NCI-H526 (cell line): ENCODE measurements at regions not wholly inside any gene's neighbourhood (a gene's known extent, or its start where the extent isn't known, plus 50 kb on each side); places are given as distances from the start of the nearest gene placed in this dataset.
"Not testable (repeated sequence)": the region's sequence is repeated elsewhere in the genome, so short reads cannot be mapped to it uniquely, and the experiment has no call there.

ENCODE experiments used
- DNase-seq, 2 experiments: peaks; one replicate each; lab custom pipeline; 2025; lab: John Stamatoyannopoulos, UW

DNA sequence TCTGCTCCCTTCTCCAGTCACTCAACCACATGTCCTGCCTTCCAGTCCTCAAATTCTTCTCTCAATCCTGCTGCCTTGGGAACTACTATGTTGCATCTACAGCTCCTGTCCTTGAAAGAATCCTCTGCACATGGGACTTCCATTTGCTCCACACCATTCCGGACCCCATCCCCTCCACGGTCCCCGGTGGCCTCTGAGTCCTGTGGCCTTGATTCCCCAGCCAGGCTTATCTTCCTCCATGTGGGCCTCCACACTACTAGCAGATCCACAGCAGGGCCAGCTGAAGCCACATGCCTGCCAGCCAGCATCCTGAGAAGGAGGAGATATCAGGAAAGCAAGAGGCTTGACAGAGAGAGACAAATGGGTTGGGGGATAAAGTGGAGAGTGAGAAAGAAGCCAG lies 1323.8 kb downstream of the UQCRFS1 start:
- no peak for DNase-seq

- no peak for DNase-seq
These were observed 1325.0 kb downstream of the UQCRFS1 start for GRCh38 chr19:27887946-27888345.

DNA sequence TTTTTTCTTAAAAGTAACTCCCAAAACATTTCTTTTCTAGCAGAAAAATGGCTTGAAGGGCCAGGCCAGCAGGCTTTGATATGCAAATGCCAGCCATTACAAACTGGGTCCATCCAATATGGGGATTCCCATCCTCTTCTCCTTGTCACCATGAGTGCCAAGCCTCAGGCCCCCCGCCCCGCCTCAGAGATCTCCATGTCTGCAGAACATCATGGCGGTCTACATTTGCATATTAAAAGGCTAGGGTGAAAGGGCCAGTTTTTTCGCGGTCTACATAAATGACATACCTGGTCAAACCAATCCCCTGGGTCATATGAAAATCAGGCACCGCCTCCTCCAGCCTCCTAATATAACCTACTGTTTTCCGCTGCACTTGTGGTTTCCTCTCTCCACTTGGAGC lies 1327.6 kb downstream of the UQCRFS1 start:
- peak; percentile 9 to 67 for DNase-seq

- no peak for DNase-seq
These were observed 1328.6 kb downstream of the UQCRFS1 start for GRCh38 chr19:27884376-27884775.

DNA sequence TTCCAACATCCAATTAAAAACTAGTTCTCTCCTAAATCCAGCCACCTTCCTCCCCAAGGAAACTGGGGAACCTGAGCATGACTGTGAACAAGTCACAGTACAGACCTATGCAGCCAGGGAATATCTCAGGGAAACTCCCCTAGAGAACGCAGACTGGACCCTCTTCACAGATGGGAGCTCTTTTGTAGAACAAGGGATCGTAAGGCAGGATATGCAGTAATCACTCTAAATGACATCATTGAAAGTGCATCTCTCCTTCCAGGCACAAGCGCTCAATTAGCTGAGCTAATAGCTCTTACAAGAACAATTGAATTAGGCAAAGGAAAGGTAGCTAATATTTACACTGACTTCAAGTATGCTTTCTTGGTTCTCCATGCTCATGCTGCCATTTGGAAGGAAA lies 1331.7 kb downstream of the UQCRFS1 start:
- DNase-seq = no peak

DNA sequence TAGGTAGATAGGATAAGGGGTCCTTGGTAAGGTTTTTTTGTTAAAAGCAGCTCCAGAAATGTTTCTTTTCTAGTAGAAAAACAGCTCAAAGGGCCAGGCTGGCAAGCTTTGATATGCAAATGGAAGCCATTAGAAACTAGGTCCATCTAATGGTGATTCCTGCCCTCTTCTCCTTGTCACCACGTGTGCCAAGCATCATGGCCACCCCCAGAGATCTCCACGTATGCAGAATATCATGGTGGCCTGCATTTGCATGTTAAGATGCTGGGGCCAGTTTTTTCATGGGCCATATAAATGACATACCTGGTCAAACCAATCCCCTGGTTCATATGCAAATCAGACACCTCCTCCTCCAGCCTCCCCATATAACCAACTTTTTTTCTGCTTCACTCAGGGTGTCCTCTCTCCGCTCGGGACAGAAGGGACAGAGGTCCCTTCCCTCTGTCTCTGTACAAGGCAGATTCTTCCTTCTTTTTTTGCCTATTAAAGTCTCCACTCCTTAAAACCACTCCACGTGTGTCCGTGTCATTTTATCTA lies 1335.9 kb downstream of the UQCRFS1 start:
- peak in 1 of 2 experiments; percentile 5 for DNase-seq

DNA sequence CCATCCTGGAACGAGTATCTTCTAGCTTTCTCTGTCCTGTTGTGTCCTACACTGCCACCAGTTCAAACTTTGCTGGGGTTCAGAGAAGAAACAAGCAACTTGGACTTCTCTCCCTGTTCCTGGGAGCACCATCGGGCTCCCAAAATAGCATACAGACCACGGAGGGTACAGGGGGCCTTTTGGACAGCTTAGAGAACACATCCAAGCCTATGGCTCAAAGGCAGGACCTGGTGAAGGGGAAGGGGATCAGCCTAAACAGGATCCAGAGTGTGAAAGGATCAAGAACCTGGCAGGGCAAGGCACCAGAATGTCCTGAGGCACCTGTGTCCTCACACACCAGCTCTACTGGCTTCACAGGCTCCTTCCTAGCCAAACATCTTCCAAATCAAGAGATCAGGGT lies 1336.5 kb downstream of the UQCRFS1 start:
- DNase-seq = no peak

DNA sequence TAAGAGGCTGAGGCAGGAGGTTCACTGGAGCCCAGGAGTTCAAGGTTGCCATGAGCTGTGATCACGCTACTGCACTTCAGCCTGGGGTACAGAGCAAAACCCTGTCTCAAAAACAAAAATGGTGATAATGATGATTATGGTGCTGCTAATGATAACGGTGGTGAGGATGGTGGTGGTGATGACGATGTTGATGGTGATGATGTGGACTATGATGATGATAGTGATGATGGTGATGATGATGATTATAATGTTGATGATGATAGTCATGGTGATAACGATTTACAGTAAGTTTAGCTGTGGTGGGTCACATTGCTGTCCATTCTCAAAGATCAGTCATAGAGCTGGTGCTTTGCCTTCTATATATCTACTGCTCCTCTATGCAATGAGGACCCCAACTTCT lies 1340.6 kb downstream of the UQCRFS1 start:
- no peak for DNase-seq

DNA sequence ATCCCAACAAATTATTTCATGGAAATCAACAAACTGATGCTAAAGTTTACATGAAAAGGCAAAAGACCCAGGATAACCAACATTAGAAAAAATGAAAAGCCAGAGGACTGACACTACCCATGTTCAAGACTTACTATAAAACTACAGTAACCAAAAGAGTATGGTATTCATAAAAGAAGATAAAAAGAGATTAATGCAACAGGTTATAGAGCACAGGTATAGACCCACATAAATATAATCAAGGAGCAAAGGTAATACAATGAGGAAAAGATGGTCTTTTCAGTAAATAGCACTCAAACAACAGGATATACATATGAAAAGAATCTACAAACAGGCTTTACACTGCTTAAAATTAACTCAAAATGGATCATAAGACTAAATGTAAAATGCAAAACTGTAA lies 1342.7 kb downstream of the UQCRFS1 start:
- no peak for DNase-seq

GRCh38 chr19:27868007-27868406 lies 1344.9 kb downstream of the UQCRFS1 start:
- DNase-seq = no peak

- DNase-seq = no peak
These were observed 1346.8 kb downstream of the UQCRFS1 start for GRCh38 chr19:27865927-27866777.

- no peak for DNase-seq
These were observed 1351.5 kb downstream of the UQCRFS1 start for GRCh38 chr19:27861411-27861975.

- DNase-seq = no peak
These were observed 1352.5 kb downstream of the UQCRFS1 start for GRCh38 chr19:27860309-27860934.

DNA sequence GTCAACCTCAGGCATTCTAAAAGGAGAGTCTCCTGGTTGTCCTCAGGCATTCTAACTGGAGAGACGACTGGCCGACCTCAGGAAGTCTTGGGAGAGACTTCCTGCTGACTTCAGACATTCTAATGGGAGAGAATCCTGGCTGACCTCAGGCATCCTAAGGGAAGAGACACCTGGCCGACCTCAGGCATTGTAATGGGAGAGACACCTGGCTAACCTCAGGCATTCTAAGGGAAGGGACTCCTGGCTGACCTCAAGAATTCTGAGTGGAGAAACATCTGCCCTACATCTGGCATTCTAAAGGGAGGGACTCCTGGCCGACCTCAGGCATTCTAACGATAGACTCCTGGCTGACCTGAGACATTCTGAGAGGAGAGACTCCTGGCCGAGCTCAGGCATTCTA lies 1353.3 kb downstream of the UQCRFS1 start:
- DNase-seq = no peak

GRCh38 chr19:27858981-27859581 lies 1353.9 kb downstream of the UQCRFS1 start:
- DNase-seq = peak in 1 of 2 experiments; percentile 4

- not testable (repeated sequence) for DNase-seq
These were observed 1360.0 kb downstream of the UQCRFS1 start for GRCh38 chr19:27852931-27853330.

GRCh38 chr19:27851543-27852060 lies 1361.3 kb downstream of the UQCRFS1 start:
- DNase-seq = no peak

- no peak for DNase-seq
These were observed 1361.9 kb downstream of the UQCRFS1 start for GRCh38 chr19:27851002-27851481.

DNA sequence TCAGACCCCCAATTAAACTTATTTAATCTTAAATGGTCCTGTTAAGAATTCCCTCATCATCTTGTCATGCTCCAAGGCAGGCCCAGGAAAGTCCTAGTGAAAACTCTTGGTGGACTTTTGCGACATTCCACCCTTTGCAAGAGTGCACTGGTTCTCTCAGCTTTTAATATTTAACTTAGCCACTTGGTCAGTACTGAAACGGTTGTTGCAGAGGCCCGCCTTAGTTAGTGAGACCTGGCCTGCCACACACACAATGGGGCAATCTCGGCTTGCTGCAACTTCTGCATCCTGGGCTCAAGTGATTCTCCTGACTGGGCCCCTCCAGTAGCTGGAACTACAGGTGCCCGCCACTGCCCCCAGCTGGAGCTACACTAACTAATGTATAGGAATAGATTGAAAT lies 1366.0 kb downstream of the UQCRFS1 start:
- DNase-seq = no peak

DNA sequence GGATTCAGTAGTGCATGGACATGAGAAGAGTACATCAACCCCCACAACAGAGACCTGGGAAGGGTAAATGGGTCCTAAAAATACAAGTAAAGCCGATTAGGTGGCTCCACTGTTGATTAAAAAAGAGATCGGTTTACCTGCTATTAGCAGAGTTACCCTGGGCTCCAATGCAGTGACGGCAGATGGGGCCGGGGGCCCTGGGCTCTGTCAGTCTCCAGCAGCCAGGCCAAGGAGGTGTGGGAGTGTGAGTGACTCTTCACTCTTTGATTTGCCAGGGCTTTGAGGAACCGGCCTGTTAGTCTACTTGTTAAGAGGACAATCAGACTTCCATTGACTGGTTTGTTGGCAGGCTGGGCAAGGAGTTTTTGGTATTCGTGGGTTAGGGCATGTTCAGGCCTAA lies 1368.7 kb downstream of the UQCRFS1 start:
- no peak for DNase-seq

DNA sequence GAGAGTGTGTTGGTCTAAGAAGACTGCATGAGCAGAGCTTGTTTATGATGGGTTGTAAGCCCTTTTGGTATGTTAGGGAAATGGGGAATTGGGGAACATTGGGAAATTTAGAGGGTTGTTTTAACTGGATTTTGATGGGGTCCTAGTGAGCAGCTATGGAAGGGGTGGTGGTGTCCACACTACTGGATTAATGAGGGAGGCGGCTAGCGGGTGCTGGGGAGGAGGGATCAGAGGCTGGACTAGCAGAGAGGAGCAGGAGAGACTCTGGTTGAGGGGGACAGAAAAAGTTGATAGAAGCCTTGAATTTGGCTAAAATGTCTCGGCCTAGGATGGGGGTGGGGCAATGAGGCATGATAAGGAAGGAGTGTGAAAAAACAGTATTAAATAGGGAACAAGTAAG lies 1369.1 kb downstream of the UQCRFS1 start:
- DNase-seq = no peak

DNA sequence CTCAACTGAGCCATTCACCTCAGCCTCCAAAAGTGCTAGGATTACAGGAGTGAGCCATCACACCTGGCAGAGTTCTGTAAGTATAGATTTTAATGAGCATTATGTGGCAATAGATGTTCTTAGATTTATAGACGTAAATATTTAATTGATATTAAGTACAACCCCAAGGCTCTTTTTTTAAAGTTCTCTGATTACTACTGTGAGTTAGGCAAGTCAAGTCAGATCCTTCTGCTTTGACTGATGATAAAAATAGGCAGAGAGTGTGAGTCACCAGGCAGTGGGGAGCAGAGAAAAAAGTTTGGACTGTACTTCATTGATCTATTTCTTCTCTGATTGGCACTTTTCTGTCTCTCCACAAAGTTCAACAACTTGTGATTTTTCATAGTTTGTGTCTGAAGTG lies 1379.9 kb downstream of the UQCRFS1 start:
- no peak for DNase-seq
